ENCODE measurements at regions not wholly inside any gene's neighbourhood (a gene's known extent, or its start where the extent isn't known, plus 50 kb on each side); places are given as distances from the start of the nearest gene placed in this dataset.

GRCh38 chr3:194025951-194026350, 110.0 kb upstream of the HES1 start (continued):
- TF ChIP-seq REST (IDR thresholded peaks at IDR 0.05; ENCODE audit: low read depth) (no peak), TCF7L2 (IDR thresholded peaks at IDR 0.05; ENCODE audit: borderline replicate concordance, extremely low read depth, insufficient read depth, insufficient read length) (no peak), ZFX (IDR thresholded peaks at IDR 0.05) (no peak), EZH2 (IDR thresholded peaks at IDR 0.05) (no peak), YY1 (IDR thresholded peaks at IDR 0.05; ENCODE audit: extremely low read depth, insufficient replicate concordance, low read depth, low read length) (no peak), ATF3 (IDR thresholded peaks at IDR 0.05) (no peak), SIN3A (IDR thresholded peaks at IDR 0.05; ENCODE audit: low read depth) (no peak), FOSL1 (IDR thresholded peaks at IDR 0.05; ENCODE audit: low read depth) (no peak), SP1 (IDR thresholded peaks at IDR 0.05; ENCODE audit: low read depth) (no peak), EGR1 (IDR thresholded peaks at IDR 0.05; ENCODE audit: low read depth) (no peak), ELF1 (IDR thresholded peaks at IDR 0.05; ENCODE audit: borderline replicate concordance, low read depth) (no peak), POLR2AphosphoS5 (IDR thresholded peaks at IDR 0.05; ENCODE audit: low read depth, low read length) (no peak), CEBPB (IDR thresholded peaks at IDR 0.05; ENCODE audit: low read depth) (no peak)

- no peak for ATAC-seq
- Histone ChIP-seq H3K4me3 (replicated peaks in 1 of 2; ENCODE audit: low read depth in 1 of 2, low read length in 2 of 2) (no peak overlapping the region), H3K27me3 (ENCODE audit: insufficient read depth, low read length) (peaks cover 5% of the 10 kb centered on the region; the same call in 1 of the 2 replicates), H3K9me2 (ENCODE audit: insufficient read depth) (no peaks in the 10 kb centered on the region), H3K79me2 (ENCODE audit: insufficient read depth, low read length) (no peaks in the 10 kb centered on the region), H3K4me1 (ENCODE audit: control insufficient read depth in 1 of 2, insufficient read depth in 2 of 2, low read length in 2 of 2) (peaks cover 0 to 12% of the 10 kb centered on the region in 2 experiments; a peak in 1 of 4 replicates), H3K36me3 (ENCODE audit: control insufficient read depth in 1 of 2, insufficient read depth in 2 of 2, low read length in 2 of 2) (no peaks in the 10 kb centered on the region), H3K27ac (ENCODE audit: low read depth, low read length) (no peak overlapping the region), H3K4me2 (ENCODE audit: low read length) (no peak overlapping the region), H4K20me1 (ENCODE audit: insufficient read depth) (no peaks in the 10 kb centered on the region), H2AFZ (ENCODE audit: low read depth, low read length, poor library complexity, severe bottlenecking) (no peak overlapping the region), H3K9me3 (ENCODE audit: control insufficient read depth in 1 of 2, insufficient read depth in 1 of 2, low read depth in 1 of 2, low read length in 2 of 2) (no peaks in the 10 kb centered on the region), H3K9ac (ENCODE audit: low read length) (no peak overlapping the region)
- ChIA-PET RAD21 (ENCODE audit: low non-redundant PET in 1 of 2, low total read pairs in 2 of 2, uncharacterized antibody in 2 of 2, unreplicated experiment in 2 of 2) (no interaction called here), CTCF (no interaction called here), POLR2A (no interaction called here)
- TF ChIP-seq ATF3 (IDR thresholded peaks at IDR 0.05) = no peak
- TF ChIP-seq REST (IDR thresholded peaks at IDR 0.05; ENCODE audit: low read depth) = no peak
- TF ChIP-seq ZBTB33 (IDR thresholded peaks at IDR 0.05; ENCODE audit: extremely low read depth, insufficient replicate concordance, low read length) = no peak
- TF ChIP-seq FOSL1 (IDR thresholded peaks at IDR 0.05; ENCODE audit: low read depth) = no peak
- no peak for TF ChIP-seq CBX3 (IDR thresholded peaks at IDR 0.05; ENCODE audit: low read depth)
- no peak for TF ChIP-seq SP1 (IDR thresholded peaks at IDR 0.05; ENCODE audit: low read depth)
- intact Hi-C loops (cut with micrococcal nuclease) = no loop called here
- BruUV-seq (replicated peaks) = no TSS peak
- DNase-seq (ENCODE audit: low read depth, low spot score) = no peak
Measured at GRCh38 chr3:194028434-194029004, 107.4 kb upstream of the HES1 start.
